Astrocyte of the cerebellum (primary cell): ENCODE measurements at regions not wholly inside any gene's neighbourhood (a gene's known extent, or its start where the extent isn't known, plus 50 kb on each side); places are given as distances from the start of the nearest gene placed in this dataset.

Experiments
- DNase-seq: peaks from one replicate; pipeline ENCODE4 v3.0.0-alpha.2; 2011; ENCODE audit warnings: low read depth
- H3K4me3 ChIP-seq: 2 replicates; pipeline ENCODE4 v1.5.1; 2011; ENCODE audit warnings: mild to moderate bottlenecking, low read depth, low read length, moderate library complexity
- CTCF ChIP-seq: IDR thresholded peaks from 2 replicates; pipeline ENCODE4 v1.5.1; 2012; ENCODE audit warnings: low read length, low read depth, moderate library complexity, mild to moderate bottlenecking; ENCODE audit errors: missing control alignments
- in situ Hi-C: cut with HindIII; loops from 2 replicates; pipeline ENCODE4 v1.10.0; 2017; ENCODE audit warnings: low sequenced_read_pairs

- in situ Hi-C loops = no loop called here
- no peak for TF ChIP-seq CTCF
- H3K4me3 ChIP-seq = no peak overlapping the region
Observed at GRCh38 chr4:151931563-151931962, 170.8 kb upstream of the GATB start.

DNA sequence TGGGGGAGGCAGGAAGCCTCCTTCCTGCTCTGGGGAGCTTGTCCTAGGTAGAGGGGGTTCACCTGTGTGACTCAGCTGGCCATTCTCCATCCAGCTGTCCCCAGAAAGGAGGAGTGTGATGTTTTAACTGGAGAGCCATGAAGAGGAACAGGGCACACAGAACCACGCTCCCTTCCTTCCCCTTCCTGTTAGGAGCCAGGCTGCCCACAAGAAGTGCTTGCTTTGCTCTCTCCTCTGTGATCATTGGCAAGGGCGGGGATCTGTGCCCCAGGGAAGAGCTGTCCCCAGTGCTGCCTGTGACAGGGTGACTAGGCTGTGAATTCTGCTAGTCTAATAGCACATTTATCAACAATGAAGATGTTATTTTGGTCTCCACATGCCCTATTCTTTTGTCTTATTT is 169.6 kb upstream of the GATB start:
- no peak for TF ChIP-seq CTCF
- H3K4me3 ChIP-seq = no peak overlapping the region
- in situ Hi-C loops = no loop called here
- DNase-seq = no peak

More at GRCh38 chr4:151931563-151931962, 170.8 kb upstream of the GATB start:
- DNase-seq = no peak

GRCh38 chr4:151928112-151928511 is 167.3 kb upstream of the GATB start:
- no peak for TF ChIP-seq CTCF
- no peak for DNase-seq
- H3K4me3 ChIP-seq = no peak overlapping the region
- in situ Hi-C loops = no loop called here

GRCh38 chr4:151922811-151923210 is 162.0 kb upstream of the GATB start:
- TF ChIP-seq CTCF = no peak
- no peak for DNase-seq
- in situ Hi-C loops = no loop called here
- H3K4me3 ChIP-seq = no peak overlapping the region

DNA sequence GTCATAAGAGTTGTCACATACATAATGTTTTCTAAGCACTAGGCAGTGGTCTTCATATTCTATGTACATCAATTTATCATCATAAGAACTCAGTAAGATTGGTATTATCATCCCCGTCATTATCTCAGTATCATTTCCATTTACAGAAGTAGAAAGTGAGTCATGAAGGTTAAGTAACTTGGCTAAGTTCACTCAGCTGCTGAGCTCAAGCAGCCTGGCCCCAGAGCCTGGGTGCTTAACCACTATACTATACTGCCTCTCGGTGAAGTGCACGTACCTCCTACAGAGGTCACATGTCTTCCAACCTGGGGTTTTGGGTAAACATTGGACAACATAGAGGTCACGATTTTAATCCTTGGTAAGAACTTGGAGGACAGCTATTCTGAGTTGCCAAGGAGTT is 161.5 kb upstream of the GATB start:
- TF ChIP-seq CTCF = no peak
- no peak overlapping the region for H3K4me3 ChIP-seq
- no peak for DNase-seq
- in situ Hi-C loops = no loop called here

DNA sequence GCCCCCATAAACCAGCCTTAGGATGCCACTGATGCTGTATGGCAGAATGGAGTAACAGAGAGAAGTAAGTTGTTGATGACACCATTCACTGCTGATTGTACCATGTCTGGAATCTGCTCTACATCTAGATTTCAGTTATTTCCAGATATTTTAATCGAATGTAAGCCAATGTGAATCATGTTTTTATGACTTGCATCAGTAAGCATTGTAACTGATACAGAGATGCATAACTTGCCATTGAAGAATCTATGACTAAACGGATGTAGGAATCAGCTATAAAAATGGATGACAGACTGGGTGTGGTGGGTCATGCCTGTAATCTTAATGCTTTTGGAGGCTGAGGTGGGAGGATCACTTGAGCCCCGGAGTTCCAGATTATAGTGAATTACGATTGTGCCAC is 161.0 kb upstream of the GATB start:
- DNase-seq = no peak
- H3K4me3 ChIP-seq = no peak overlapping the region
- TF ChIP-seq CTCF = no peak
- in situ Hi-C loops = no loop called here

GRCh38 chr4:151921386-151921785 is 160.6 kb upstream of the GATB start:
- in situ Hi-C loops = no loop called here
- no peak overlapping the region for H3K4me3 ChIP-seq
- DNase-seq = peak; percentile 2
- TF ChIP-seq CTCF = no peak
